Panc1 (cell line): ENCODE measurements at regions not wholly inside any gene's neighbourhood (a gene's known extent, or its start where the extent isn't known, plus 50 kb on each side); places are given as distances from the start of the nearest gene placed in this dataset.

Source experiments
- ATAC-seq: fragments of 200-7000 bp; cut with Tn5 transposase; 2 replicates; pipeline ENCODE4 v1.9.1; 2020; ENCODE audit warnings: mild to moderate bottlenecking, moderate library complexity
- BruUV-seq: library from RNA; stranded (reverse); fragments of 400-500 nt; replicated peaks from 2 replicates; lab custom pipeline; 2021; lab: Mats Ljungman, UMichigan
- CTCF ChIA-PET: fragments of 300-600 bp; sonication (Branson Sonifier 250); formaldehyde crosslinking; loops from one replicate; lab custom pipeline; 2022; ENCODE audit warnings: antibody characterized with exemption; lab: Charles Lee
- POLR2A ChIA-PET: fragments of 300-600 bp; sonication (Branson Sonifier 250); formaldehyde crosslinking; loops from one replicate; lab custom pipeline; 2022; ENCODE audit warnings: antibody characterized with exemption; lab: Charles Lee
- DNase-seq: peaks from one replicate; pipeline ENCODE4 v3.0.0-alpha.2; 2010; ENCODE audit warnings: low read depth, low spot score
- H3K27ac ChIP-seq: 2 replicates; pipeline ENCODE4 v1.5.1; 2011; ENCODE audit warnings: mild to moderate bottlenecking, low read length, inconsistent platforms
- H3K27me3 ChIP-seq: fragments of 200-500 bp; sonication (Bioruptor generic); 2 replicates; pipeline ENCODE4 v1.6.0; 2014; ENCODE audit warnings: low read length, inconsistent platforms; ENCODE audit not compliant: control insufficient read depth, insufficient read depth
- H3K36me3 ChIP-seq: fragments of 200-500 bp; sonication (Bioruptor generic); 2 replicates; pipeline ENCODE4 v1.5.1; 2014; ENCODE audit warnings: inconsistent platforms, mild to moderate bottlenecking, low read length, moderate library complexity; ENCODE audit not compliant: control insufficient read depth, insufficient read depth
- H3K4me1 ChIP-seq: 2 replicates; pipeline ENCODE4 v1.5.1; 2011; ENCODE audit warnings: inconsistent platforms, mild to moderate bottlenecking, low read length, moderate library complexity; ENCODE audit not compliant: control insufficient read depth, insufficient read depth
- H3K4me3 ChIP-seq, 2 experiments: 2 replicates each; pipeline ENCODE4 v1.5.1; 2011 to 2012; ENCODE audit warnings: low read depth in 2 of 2, low read length in 2 of 2, mild to moderate bottlenecking in 2 of 2, inconsistent platforms in 1 of 2, moderate library complexity in 1 of 2
- H3K9me3 ChIP-seq: fragments of 200-500 bp; sonication (Bioruptor generic); 2 replicates; pipeline ENCODE4 v1.5.1; 2014; ENCODE audit warnings: low read depth, mild to moderate bottlenecking, inconsistent platforms, low read length, moderate library complexity; ENCODE audit not compliant: control insufficient read depth, insufficient read depth
- CTCF ChIP-seq: fragments of 450-650 bp; IDR thresholded peaks from 2 replicates; pipeline ENCODE4 v1.5.1; 2017; ENCODE audit warnings: mild to moderate bottlenecking
- POLR2AphosphoS5 ChIP-seq: IDR thresholded peaks from 2 replicates; pipeline ENCODE4 v1.6.1; 2012; ENCODE audit warnings: mild to moderate bottlenecking, low read depth, low read length, moderate library complexity
- REST ChIP-seq, 2 experiments: IDR thresholded peaks; 2 replicates each; pipeline ENCODE4 v1.6.1; 2011 to 2012; ENCODE audit warnings: low read depth in 2 of 2, control low read depth in 1 of 2, low read length in 1 of 2, mild to moderate bottlenecking in 1 of 2, moderate library complexity in 1 of 2; ENCODE audit not compliant: insufficient read depth in 1 of 2
- SIN3A ChIP-seq: IDR thresholded peaks from 2 replicates; pipeline ENCODE4 v1.6.1; 2012; ENCODE audit warnings: low read depth, mild to moderate bottlenecking, low read length, moderate library complexity, borderline replicate concordance; ENCODE audit not compliant: insufficient read depth
- TCF7L2 ChIP-seq: IDR thresholded peaks from 2 replicates; pipeline ENCODE4 v1.6.1; 2011; ENCODE audit warnings: mild to moderate bottlenecking, low read depth, low read length, inconsistent platforms
- in situ Hi-C: cut with HindIII; loops from 2 replicates; pipeline ENCODE4 v1.10.0; 2016; ENCODE audit warnings: low sequenced_read_pairs, low pct_unique_long_range_greater_than_20kb
- intact Hi-C: fragments of 100-400 bp; cut with micrococcal nuclease; formaldehyde crosslinking; loops from one replicate; pipeline ENCODE4 v1.10.0; 2022; ENCODE audit not compliant: unreplicated experiment

DNA sequence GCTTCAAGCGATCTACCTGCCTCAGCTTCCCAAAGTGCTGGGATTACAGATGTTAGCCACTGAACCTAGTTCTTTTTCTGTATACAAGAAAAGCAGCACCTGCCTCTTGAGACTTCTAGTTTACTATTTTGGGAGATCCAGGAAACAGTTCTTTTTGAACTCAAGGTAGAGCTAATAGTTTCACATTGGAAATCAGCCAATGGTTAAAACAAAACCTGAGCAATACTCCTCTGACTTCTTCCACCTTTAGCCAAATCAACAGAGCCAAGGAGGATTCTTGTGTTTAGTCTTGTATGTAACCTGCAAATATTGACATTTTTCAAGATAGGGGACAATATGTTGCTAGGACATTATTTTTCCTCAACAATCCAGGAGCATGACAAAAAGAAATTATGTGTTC, 349.4 kb downstream of the SH3GL2 start:
- Histone ChIP-seq H3K9me3 (no peaks in the 10 kb centered on the region), H3K27ac (no peak overlapping the region), H3K27me3 (no peaks in the 10 kb centered on the region), H3K4me3 (no peak overlapping the region), H3K4me1 (no peaks in the 10 kb centered on the region), H3K36me3 (no peaks in the 10 kb centered on the region)
- no peak for TF ChIP-seq TCF7L2
- no peak for TF ChIP-seq POLR2AphosphoS5
- TF ChIP-seq REST (IDR thresholded peaks at IDR 0.05; ENCODE audit: insufficient read depth in 1 of 2, low read depth in 2 of 2, low read length in 1 of 2) = no peak
- TF ChIP-seq CTCF = no peak
- no peak for TF ChIP-seq SIN3A
- intact Hi-C loops = no loop called here
- in situ Hi-C loops = no loop called here
- ATAC-seq (no peak), DNase-seq (no peak)
- CTCF ChIA-PET = no interaction called here
- POLR2A ChIA-PET = no interaction called here
- BruUV-seq = no TSS peak

DNA sequence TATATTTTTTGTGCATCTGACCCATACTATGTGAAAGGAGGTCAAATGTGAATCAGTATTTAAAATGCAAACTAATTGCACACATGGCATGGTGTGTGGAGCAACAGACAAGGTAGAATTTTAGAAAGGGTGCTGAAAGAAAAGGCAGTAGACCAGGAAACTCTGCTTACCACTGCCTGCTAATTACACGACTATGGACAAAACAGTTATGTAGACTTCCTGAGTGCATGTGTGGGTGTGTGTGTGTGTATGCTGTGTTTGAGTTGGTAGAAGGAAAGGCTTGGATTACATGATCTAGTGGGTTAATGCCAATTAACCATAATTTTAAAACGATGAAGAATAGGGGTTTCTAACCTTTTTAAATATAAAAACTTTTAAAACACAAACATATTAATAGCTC, 349.9 kb downstream of the SH3GL2 start:
- Histone ChIP-seq H3K4me3 (no peak overlapping the region), H3K27ac (no peak overlapping the region), H3K4me1 (no peaks in the 10 kb centered on the region), H3K36me3 (no peaks in the 10 kb centered on the region), H3K9me3 (no peaks in the 10 kb centered on the region), H3K27me3 (no peaks in the 10 kb centered on the region)
- intact Hi-C loops = no loop called here
- ChIA-PET CTCF (no interaction called here), POLR2A (interaction anchor here (0.6 kb wide), 1 partner anchor 18 kb away, joined by 3 read pairs; no protein-coding TSS in a partner anchor)
- TF ChIP-seq SIN3A (no peak), REST (IDR thresholded peaks at IDR 0.05; ENCODE audit: insufficient read depth in 1 of 2, low read depth in 2 of 2, low read length in 1 of 2) (no peak), CTCF (no peak)
- no peak for DNase-seq
- ATAC-seq = no peak
- BruUV-seq = no TSS peak
- in situ Hi-C loops = no loop called here
